ENCODE measurements at regions not wholly inside any gene's neighbourhood (a gene's known extent, or its start where the extent isn't known, plus 50 kb on each side); places are given as distances from the start of the nearest gene placed in this dataset.

DNA sequence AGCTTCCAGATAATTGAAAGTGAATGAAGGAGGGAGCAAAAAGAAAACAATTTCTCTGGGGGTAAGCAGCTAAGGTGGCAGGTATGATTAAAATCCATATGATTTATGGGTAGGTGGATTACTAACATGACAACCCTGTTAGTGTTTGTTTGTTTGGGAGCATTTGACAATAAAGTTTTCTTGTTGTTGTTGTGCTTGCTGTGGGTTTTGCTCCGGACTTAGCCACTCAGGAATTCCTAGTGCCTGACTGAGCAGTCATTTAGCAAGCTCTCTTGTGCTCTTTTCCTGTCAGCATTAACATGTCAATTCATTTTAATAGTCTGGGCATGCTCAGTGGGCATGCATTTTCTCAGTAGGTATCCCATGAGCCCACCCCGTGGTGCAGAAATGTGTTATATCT lies 674.8 kb upstream of the ZEB2 start:
- DNase-seq, result no peak

DNA sequence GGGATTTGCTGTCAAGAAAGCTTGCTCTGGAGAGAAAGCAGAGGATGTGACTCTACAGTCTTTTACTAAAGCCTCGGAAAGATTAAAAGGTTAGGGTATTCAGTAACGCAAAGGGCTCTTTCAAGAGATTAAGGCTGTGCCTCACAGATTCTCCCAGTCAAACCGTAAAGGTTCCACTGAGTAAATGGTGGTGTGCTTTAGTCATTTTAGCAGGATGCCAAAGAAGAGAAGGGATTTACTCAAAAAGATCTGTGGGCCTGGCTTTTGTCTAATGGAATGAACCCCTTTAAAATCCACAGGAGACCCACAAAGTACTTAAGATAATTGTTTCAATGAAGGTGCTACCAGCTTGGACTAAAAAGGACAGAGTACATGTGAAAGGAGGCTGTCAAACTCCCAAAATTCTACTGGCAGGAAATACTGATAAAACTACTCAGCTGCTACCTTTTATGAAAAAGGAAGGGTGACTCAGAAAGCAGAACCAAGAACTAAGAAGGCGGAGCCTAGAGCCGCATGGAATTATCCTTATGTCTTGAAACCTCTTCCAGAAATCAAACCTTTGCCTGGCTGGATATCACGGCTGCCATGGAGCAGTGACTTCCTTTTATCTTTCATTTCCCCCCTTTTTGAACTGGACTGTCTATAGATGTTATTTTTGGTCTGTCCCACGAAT lies 670.2 kb upstream of the ZEB2 start:
- DNase-seq, result no peak

DNA sequence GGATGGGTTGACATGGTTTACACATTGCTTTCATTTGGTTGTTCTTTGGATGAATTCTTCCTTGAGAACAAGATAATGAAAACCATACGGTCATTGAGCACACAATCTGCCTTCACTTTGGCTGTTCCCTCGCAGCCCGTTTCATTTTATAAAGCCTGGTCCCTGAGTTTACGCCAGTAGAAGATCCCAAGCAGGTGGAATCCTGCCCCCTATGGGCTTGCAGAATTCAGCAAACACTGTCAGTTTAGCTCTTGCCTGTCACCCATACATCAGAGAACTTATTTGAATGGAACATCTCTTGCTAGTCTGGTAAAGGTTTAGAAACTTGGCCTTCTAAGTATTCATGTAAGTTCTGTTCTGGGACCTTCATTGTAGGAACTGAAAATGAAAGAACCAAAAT lies 666.4 kb upstream of the ZEB2 start:
- no peak for DNase-seq

DNA sequence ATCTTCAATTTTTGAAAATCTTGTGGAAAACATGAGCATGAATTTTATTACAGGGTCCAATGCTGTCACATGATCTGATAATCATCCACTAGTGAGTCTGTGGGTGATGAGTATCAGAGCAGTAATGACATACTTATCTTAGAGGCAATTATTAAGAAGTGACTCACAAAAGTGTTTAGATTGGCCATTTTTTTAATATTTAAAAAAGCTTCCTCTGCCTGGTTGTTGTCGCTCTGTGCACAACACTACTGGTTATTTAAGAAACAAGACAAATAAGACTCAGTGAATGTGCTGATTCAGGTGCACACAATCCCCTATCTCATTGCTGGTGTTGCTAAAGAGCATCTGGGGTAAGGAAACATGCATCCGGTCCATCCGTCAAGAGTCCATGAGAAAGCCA lies 665.8 kb upstream of the ZEB2 start:
- DNase-seq, result no peak

DNA sequence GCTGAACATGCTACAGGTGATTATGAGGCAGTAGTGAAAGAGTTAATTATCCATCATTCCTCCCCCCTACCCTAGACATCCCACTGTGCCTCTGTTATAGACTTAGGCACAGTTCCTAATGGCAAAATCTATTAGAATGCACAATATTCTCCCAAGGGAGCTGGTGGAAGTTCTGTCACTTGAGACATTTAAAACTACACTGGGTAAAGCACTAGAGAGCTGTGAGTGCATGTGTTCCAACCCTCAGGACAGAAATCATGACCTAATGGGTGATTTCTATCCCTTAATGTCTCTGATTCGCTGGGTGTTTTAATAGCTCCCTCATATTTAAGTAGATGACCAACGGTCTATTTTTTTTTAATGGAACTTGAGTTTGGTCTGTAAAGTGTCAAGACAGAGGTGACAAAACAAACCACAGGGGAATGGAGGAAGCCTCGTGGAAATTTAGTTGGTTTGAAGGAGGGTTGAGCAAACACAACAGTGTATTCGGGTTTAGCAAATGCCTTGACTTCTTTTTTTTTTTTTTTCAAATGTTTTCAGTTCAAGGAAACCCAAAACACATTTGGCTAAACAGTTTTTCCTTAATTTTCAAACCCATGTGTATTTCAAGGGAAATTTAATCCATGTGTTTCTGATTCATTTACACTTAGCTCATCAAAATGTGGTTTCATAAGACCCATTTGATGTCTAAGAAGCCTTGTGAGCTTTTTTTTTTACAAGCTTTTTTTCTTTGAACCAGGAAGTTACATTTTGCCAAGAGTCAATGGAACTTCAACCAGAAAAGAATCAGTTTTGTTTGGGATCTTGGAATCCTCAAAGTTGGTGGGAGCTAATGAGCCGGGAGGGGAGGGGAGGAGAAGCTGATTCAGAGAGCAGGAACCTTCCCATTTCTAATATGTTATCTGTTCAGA lies 665.1 kb upstream of the ZEB2 start:
- no peak for DNase-seq

DNA sequence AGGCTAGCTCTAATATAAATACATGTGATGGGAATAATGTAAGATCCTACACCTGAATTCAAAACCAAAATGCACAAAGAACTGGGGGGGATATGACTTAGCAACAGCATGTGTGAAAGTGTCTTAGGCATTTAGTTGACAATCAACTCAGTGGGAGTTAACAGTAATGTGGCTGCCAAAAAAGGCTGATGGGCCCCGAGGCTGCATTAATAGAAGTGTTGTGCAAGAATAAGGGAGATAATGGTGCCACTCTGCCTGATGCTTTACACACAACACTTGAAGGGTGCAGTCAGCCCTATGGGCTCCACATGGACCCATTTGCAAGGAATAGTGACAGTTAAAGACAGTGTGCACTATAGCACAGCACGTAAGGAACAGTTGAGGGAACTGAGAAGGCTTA lies 649.4 kb upstream of the ZEB2 start:
- DNase-seq, result no peak

DNA sequence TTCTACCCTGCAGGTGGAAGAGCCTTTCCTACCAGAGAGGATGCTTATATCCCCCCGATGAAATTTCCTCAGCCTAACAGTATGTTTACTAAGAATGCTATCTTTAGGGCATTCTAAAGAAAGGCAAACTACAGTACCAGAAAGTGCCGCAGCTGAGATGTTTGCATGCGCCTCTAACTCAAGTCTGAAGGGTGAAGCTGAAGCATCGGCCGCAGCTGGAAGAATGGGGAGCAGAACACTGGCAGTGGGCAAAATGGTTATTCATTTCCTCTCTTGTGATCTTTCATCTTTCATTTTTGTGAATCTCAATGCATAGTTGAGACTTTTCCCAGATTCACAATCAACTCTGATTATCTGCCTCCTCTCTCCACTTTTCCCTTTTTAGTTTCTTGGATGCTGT lies 648.2 kb upstream of the ZEB2 start:
- no peak for DNase-seq

DNA sequence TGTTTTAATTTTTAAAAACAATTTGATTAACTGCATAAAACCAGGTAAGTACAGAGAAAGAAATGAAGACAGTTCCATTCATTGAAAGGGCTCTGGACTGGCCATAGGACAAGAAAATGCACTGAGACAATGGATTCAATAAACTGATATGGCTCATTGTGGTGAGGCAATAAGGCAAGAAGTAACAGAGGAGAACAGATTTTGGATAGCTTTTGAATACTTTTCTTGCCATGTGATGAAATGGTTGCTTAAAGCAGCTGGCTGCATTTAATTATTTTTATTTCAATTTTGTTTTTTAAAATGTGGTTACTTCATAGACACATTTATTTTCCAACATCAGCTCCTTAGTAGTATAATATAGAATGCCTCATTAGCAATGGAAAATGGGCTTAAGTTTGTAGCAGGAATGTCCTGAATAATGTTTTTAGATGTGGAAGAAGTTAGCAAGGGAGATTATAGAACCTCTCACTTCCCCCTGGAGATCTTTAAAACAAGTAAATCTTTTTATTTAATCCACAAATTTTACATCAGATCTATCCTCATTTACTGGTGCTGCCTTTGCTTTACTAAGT lies 646.9 kb upstream of the ZEB2 start:
- no peak for DNase-seq

DNA sequence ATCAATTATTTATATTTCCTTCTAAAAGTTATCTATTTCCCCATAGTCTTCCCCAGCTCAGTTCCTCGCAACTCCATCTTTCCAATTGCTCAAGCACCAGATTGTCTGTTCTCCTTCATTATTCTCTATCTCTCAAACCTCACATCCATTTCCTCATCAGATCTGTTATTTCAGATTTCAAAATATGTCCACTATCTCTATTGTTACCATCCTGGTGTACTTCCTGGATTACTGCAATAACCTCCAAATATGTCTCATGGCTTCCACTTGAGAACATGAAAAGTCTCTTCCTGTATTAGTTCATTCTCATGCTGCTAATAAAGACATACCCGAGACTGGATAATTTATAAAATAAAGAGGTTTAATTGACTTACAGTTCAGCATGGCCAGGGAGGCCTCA lies 641.7 kb upstream of the ZEB2 start:
- DNase-seq, result no peak

DNA sequence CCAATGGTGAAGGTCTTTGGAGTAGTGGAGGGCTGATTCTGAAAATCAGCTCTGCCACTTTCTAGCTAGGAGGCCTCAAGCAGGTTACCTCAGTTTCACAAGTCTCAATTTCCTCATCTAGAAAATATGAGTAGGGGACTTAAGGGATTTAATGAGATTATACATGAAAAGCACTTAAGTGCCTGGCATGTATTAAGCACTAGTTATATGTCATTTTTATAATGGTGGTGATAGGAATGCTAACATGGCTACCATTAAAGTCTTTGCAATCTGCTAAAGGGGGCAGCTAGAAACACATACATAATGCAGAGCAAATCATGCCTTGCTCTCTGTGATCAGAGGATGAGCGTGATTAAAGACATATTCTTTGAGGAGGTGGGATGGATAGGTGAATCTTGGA lies 640.9 kb upstream of the ZEB2 start:
- no peak for DNase-seq

DNA sequence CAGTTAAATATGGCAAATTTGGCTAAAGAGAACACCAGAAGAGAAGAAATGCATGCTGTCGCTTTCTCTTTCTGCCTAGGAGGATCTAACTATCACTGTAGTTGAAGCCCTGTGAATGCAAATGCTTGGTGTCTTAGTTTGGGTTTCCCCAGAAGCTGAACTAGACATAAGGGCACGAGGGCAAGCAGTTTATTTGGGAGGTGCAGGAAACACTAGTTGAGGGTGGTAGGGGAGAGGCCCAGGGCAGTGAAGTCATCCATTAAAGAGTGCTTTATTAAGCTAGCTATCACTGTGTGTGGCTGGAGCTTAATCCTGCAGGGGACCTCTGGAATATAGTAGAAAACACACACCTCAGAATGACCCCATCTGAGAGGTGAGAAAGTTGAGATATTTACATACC lies 639.8 kb upstream of the ZEB2 start:
- DNase-seq, result no peak

DNA sequence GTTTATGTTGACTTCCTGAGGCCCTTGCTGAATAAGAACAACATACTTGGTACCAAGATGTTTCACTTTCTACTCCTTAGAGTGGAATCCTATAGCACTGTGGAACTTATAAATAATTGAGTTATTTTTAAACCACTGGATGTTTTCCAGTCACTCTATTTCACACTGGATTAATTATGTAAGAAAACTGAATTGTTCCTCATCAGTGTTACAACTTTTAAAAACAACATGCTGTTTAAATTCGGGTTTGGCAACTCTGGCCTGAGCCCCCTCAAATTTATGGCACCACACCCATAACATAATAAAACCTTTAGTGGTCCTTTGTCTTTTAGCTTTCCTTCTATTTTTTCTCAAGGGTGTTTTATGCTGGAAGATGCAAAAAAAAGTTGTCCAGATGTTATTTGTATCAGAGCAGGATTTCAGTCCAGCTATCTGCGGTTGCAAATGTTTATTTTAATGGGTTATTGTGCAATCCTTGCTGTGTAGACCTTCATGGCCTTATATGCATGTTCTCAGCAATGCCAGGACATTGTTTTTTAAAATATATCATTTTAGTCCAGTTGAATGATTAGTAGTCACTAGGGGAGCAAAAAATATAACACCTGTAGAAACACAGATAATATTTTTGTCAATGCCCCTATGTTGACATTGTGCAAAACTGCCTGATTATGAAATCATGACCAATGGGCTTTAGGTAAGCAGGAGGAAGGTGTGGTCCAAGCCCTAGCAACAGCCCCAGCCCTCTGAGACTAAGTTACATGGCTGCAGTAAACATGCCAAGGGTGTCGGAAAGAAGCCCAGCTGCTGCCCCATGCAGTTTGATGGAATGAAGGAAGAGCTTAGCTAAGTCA lies 638.0 kb upstream of the ZEB2 start:
- DNase-seq, result peak; percentile 67

DNA sequence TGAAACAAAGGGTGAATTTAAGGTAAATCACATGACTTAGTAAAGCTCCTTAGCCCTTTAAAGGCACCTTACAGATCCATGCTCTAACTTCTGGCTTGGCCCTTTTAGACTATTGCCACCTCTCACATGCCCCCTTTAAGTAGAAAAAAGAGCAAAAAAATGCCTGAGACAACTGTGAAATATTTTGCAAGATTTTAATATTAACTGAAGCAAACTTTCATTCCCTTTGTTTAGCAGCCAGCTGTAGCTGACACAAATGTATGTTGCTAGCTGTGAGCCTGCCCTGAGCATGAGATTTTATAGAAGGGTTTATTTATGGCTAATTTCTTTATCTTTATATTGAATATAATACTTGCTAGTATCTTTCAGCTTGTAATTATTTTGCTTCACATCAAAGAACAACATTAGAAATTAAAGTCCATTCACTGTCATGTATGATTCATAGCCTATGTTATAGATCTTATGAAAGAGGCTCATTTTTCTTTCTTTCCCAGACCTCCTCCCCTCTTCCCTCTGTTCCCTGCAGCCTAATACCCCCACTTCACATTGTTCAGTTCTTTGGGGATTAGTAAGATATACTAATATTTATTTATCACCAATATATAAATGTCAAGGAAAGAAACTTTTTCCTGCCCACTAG lies 637.2 kb upstream of the ZEB2 start:
- no peak for DNase-seq

DNA sequence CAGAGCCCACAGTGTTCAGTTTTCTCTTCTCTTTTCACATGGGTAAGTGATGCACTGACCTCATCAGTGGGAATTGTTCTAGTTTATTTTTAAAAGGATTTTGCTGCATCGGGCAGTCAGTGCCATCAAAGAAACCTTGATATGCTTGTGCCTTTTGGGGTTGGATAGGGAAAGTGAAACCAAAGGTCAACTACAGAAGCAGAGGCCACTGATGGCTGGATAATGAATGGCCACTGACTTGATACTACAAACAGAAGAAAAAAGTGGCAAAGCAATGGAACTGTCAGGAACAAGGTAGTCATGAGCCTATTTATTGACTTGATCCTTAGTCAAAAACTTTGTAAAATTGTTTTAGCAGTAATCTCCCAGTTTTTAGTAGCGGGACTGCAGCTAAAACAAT lies 636.3 kb upstream of the ZEB2 start:
- no peak for DNase-seq

DNA sequence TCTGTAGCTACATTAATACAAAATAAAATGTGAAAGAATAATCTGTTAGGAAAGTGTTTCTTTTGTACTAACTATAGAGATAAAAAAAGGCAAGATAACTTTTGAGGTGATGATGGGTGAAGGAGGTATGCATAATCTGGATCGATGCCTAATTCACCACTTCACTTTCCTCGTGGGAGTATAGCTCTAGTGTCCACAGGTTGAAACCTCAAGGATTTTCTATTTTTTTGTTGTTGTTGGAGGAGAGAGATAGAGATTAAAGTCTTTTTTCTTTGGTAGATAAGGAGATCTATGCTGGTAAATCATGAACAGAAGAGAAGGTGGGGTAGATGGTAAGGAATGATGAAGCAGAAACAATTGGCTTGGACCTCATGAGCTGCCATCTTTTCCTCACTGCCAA lies 635.3 kb upstream of the ZEB2 start:
- no peak for DNase-seq

DNA sequence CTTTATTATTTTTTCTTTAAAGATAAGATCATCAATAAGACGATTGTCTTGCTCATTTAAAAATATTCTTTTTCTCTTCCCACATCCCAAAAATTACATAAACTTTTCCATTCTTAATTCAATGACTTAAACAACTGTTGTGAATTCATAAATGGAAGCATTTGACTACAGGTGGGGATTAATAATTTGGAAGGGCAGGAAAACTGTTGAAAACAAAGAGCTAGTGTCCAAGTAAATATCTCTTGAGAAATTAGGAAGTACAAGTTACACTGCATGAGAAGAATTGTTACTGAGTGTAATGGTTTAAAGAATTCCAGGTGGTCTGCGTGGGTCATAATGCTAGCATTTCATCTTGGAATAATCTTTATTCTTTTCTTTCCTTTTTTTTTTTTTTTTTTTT lies 634.8 kb upstream of the ZEB2 start:
- DNase-seq, result no peak

DNA sequence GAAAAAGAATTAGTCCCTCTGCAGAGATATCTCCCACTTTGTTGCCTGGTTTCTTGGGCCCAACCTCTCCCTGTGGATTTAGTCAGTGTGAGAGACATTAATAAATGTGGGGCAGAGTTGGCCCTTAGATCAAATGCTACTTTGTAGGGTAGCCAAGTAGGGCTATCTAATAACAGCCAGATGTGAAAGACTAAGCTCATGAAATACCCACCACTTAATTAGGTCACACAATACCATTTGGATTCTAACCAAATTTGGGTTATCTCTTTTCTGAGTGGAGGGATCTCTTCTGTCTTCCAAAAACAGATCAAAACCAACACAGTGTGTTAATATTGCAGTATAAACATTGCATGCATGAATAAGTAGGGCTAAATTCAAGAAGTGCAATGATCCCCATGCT lies 626.8 kb upstream of the ZEB2 start:
- DNase-seq, result no peak

DNA sequence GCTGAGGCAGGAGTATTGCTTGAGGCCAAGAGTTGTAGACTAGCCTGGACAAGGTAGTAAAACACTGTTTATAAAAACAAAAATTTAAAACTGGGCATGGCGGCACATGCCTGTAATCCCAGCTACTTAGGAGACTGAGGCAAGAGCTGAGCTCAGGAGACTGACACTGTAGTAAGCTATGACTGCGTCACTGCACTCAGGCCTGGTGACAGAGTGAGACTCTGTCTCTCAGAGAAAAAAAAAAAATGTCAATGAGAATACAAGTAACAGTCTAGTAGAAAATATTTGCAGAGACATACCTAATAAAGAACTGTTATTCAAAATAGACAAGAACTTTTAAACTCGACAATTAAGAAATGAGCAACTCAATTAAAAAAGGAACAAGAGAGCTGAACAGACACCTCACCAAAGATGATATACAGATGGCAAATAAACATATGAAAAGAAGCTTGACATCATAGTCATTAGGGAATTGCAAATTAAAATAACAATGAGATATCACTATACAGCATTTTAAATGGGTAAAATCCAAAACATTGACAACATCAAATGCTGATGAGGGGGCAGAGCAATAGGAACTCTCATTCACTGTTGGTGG lies 624.3 kb upstream of the ZEB2 start:
- DNase-seq, result no peak

DNA sequence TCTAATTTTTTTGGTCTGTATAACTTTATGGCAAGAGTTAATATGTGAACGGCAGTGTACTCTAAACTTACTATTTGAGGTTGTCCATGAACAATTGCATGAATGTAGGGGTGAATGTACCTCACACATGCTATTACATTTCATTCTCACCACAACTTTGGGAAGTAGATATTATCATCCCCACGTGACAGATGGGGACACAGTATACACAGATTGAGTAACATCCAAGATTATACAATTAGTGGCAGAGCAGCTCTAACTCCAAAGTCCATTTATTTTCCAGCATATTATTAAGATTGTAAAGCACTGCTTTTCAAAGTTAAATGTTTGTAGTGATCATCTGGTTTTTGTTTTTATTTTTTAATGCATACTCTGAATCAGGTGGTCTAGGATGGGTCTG lies 622.1 kb upstream of the ZEB2 start:
- DNase-seq, result no peak

DNA sequence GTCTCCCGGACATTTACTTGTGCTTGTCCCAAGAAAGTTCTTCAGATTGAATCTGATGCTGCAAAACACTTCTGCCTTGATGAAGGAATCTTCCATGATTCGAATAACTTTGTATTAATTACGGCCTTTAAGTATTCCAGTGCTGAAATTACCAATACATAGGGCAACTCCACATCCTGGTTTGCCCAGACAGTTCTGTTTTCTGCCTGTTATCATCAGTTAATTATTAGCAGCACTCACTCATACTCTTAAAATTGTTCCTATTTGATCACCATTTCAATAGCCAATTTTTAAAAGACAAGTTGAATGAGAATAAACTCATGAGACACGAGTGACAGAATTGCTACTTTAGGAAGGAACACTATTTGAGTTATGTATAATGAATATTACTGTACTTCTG lies 620.7 kb upstream of the ZEB2 start:
- DNase-seq, result no peak

DNA sequence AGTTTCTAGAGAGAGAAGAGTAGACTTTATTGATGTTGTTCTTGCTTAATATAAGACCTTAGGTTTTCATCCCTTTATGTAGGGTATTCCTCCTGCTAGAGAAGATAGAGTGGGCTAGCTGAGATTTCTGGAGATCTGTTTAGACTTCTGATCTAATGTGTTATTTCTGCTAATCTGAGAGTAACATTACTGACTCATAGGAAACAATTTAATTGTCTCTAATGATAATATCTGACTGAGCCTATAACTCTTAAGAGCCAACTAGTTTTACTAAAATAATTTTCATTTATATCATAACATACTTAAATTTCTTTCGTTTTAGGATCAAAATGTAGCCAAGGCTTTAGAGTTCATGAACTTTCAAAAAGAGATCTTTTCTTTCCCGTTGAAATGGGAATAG lies 618.7 kb upstream of the ZEB2 start:
- no peak for DNase-seq

DNA sequence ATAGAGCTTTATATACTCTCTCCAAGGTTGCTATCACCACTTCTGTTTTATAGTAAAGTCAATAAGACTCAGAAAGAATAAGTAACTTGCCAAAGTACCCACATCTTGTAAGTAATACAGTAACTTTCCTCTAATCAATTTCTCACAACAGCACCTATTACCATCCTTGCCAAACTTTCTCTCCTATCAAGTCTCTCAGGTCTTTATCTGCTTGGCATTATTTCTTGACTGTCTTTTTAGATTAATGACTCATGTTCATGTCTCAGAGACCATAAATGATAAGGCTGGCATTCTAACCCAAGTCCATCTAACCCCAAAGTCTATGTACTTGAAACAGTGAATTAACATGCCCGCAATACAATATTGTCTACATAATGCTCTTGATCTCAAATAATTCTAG lies 618.0 kb upstream of the ZEB2 start:
- DNase-seq, result no peak
